ENCODE measurements at regions not wholly inside any gene's neighbourhood (a gene's known extent, or its start where the extent isn't known, plus 50 kb on each side); places are given as distances from the start of the nearest gene placed in this dataset.

DNA sequence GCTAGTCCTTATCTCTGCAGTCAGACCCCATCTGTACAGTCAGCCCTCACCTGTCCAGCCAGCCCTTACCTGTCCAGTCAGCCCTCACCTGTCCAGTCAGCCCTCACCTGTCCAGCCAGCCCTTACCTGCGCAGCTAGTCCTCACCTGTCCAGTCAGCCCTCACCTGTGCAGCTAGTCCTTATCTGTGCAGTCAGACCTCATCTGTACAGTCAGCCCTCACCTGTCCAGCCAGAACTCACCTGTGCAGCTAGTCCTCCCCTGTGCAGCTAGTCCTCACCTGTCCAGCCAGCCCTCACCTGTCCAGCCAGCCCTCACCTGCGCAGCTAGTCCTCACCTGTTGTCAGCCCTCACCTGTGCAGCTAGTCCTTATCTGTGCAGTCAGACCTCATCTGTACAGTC, 506.8 kb downstream of the NPHP4 start:
- TF ChIP-seq, protein P1, sequence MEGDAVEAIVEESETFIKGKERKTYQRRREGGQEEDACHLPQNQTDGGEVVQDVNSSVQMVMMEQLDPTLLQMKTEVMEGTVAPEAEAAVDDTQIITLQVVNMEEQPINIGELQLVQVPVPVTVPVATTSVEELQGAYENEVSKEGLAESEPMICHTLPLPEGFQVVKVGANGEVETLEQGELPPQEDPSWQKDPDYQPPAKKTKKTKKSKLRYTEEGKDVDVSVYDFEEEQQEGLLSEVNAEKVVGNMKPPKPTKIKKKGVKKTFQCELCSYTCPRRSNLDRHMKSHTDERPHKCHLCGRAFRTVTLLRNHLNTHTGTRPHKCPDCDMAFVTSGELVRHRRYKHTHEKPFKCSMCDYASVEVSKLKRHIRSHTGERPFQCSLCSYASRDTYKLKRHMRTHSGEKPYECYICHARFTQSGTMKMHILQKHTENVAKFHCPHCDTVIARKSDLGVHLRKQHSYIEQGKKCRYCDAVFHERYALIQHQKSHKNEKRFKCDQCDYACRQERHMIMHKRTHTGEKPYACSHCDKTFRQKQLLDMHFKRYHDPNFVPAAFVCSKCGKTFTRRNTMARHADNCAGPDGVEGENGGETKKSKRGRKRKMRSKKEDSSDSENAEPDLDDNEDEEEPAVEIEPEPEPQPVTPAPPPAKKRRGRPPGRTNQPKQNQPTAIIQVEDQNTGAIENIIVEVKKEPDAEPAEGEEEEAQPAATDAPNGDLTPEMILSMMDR (IDR thresholded peaks at IDR 0.05; ENCODE audit: poor library complexity, severe bottlenecking), result no peak
- TF ChIP-seq TAF1 (IDR thresholded peaks at IDR 0.05; ENCODE audit: low read depth), result no peak
- TF ChIP-seq EZH2 (IDR thresholded peaks at IDR 0.05; ENCODE audit: borderline replicate concordance, insufficient read depth, low read length, poor library complexity, severe bottlenecking), result no peak
- no peak for TF ChIP-seq RAD21 (conservative IDR thresholded peaks at IDR 0.05)
- no peak for TF ChIP-seq SMC3 (conservative IDR thresholded peaks at IDR 0.05; ENCODE audit: poor library complexity)
- TF ChIP-seq, protein P2, sequence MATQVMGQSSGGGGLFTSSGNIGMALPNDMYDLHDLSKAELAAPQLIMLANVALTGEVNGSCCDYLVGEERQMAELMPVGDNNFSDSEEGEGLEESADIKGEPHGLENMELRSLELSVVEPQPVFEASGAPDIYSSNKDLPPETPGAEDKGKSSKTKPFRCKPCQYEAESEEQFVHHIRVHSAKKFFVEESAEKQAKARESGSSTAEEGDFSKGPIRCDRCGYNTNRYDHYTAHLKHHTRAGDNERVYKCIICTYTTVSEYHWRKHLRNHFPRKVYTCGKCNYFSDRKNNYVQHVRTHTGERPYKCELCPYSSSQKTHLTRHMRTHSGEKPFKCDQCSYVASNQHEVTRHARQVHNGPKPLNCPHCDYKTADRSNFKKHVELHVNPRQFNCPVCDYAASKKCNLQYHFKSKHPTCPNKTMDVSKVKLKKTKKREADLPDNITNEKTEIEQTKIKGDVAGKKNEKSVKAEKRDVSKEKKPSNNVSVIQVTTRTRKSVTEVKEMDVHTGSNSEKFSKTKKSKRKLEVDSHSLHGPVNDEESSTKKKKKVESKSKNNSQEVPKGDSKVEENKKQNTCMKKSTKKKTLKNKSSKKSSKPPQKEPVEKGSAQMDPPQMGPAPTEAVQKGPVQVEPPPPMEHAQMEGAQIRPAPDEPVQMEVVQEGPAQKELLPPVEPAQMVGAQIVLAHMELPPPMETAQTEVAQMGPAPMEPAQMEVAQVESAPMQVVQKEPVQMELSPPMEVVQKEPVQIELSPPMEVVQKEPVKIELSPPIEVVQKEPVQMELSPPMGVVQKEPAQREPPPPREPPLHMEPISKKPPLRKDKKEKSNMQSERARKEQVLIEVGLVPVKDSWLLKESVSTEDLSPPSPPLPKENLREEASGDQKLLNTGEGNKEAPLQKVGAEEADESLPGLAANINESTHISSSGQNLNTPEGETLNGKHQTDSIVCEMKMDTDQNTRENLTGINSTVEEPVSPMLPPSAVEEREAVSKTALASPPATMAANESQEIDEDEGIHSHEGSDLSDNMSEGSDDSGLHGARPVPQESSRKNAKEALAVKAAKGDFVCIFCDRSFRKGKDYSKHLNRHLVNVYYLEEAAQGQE (IDR thresholded peaks at IDR 0.05; ENCODE audit: borderline replicate concordance), result no peak
- TF ChIP-seq POLR2AphosphoS5 (IDR thresholded peaks at IDR 0.05), result no peak
- TF ChIP-seq EP300 (conservative IDR thresholded peaks at IDR 0.05; ENCODE audit: poor library complexity, severe bottlenecking), result no peak
